Brain microvascular endothelial cell (primary cell): ENCODE measurements at regions not wholly inside any gene's neighbourhood (a gene's known extent, or its start where the extent isn't known, plus 50 kb on each side); places are given as distances from the start of the nearest gene placed in this dataset.
A peak's percentile ranks its signal among the peaks of the same experiment; 100 is the strongest.
"Not testable (repeated sequence)": the region's sequence is repeated elsewhere in the genome, so short reads cannot be mapped to it uniquely, and the experiment has no call there.

Source experiments
- DNase-seq: peaks from one replicate; pipeline ENCODE4 v3.0.0-alpha.2; 2020
- H3K27ac ChIP-seq: fragments of 250-450 bp; sonication (Bioruptor Pico); 2 replicates; pipeline ENCODE4 v1.5.1; 2020; ENCODE audit warnings: mild to moderate bottlenecking, moderate library complexity
- H3K27me3 ChIP-seq: fragments of 250-450 bp; sonication (Bioruptor Pico); replicated peaks from 2 replicates; pipeline ENCODE4 v1.5.1; 2020; ENCODE audit warnings: mild to moderate bottlenecking
- H3K36me3 ChIP-seq: fragments of 250-450 bp; sonication (Bioruptor Pico); replicated peaks from 2 replicates; pipeline ENCODE4 v1.5.1; 2020; ENCODE audit warnings: mild to moderate bottlenecking
- H3K4me3 ChIP-seq: 2 replicates; pipeline ENCODE4 v1.5.1; 2011; ENCODE audit warnings: low read depth, mild to moderate bottlenecking, control low read depth, low read length, moderate library complexity
- in situ Hi-C: cut with HindIII; loops from 2 replicates; pipeline ENCODE4 v1.10.0; 2017; ENCODE audit warnings: low sequenced_read_pairs, low pct_ligation_motif_present
- TF ChIP-seq, protein P1 (sequence below): IDR thresholded peaks from 2 replicates; pipeline ENCODE4 v1.5.1; 2011; ENCODE audit warnings: low read depth, mild to moderate bottlenecking, moderate library complexity, low read length, control low read depth, inconsistent platforms; ENCODE audit errors: missing control alignments

GRCh38 chr18:40159141-40160017 lies 1795.7 kb upstream of the PIK3C3 start:
- no peak overlapping the region for H3K4me3 ChIP-seq
- peak; percentile 46 for DNase-seq
- TF ChIP-seq, protein P1, sequence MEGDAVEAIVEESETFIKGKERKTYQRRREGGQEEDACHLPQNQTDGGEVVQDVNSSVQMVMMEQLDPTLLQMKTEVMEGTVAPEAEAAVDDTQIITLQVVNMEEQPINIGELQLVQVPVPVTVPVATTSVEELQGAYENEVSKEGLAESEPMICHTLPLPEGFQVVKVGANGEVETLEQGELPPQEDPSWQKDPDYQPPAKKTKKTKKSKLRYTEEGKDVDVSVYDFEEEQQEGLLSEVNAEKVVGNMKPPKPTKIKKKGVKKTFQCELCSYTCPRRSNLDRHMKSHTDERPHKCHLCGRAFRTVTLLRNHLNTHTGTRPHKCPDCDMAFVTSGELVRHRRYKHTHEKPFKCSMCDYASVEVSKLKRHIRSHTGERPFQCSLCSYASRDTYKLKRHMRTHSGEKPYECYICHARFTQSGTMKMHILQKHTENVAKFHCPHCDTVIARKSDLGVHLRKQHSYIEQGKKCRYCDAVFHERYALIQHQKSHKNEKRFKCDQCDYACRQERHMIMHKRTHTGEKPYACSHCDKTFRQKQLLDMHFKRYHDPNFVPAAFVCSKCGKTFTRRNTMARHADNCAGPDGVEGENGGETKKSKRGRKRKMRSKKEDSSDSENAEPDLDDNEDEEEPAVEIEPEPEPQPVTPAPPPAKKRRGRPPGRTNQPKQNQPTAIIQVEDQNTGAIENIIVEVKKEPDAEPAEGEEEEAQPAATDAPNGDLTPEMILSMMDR: peak; percentile 64
- in situ Hi-C loops: no loop called here
- H3K27me3 ChIP-seq: no peaks in the 10 kb centered on the region
- H3K27ac ChIP-seq: no peak overlapping the region
- H3K36me3 ChIP-seq: no peaks in the 10 kb centered on the region

DNA sequence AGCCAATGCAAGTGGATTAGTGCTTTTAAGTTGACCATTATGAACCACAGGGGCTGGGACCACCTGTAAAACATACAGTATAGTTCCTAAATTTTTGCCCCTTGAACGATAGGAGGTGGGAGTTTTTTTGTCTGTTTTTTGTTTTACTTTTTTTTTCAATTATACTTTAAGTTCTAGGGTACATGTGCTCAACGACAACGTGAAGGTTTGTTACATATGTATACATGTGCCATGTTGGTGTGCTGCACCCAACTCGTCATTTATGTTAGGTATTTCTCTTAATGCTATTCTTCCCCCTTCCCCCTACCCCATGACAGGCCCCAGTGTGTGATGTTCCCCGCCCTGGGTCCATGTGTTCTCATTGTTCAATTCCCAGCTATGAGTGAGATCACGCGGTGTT lies 1797.9 kb upstream of the PIK3C3 start:
- H3K27me3 ChIP-seq: no peaks in the 10 kb centered on the region
- in situ Hi-C loops: no loop called here
- TF ChIP-seq, protein P1: no peak

DNA sequence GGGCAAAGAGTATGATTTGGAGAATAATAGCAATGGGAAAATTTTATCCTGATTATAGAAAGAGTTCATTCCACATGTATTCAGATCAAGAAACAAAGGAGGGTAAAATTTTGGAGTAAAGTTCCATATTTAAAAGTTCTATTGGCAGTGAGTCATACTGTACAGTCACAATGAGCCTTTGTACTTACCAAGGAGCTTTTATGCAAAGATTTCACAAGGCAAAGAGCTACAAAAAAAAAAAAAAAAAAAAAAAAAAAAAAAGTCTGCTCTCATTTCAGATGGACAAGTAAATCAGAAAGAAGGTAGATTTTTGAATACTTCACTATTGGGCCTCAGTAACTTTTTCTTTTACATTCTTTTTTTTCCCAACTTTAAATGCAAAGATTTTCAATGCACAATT lies 1802.2 kb upstream of the PIK3C3 start:
- TF ChIP-seq, protein P1: no peak
- DNase-seq: no peak
- Histone ChIP-seq H3K36me3 (no peaks in the 10 kb centered on the region), H3K27ac (no peak overlapping the region), H3K4me3 (no peak overlapping the region), H3K27me3 (no peaks in the 10 kb centered on the region)
- in situ Hi-C loops: no loop called here

More for the DNA sequence above, 1797.9 kb upstream of the PIK3C3 start:
- Histone ChIP-seq H3K36me3 (no peaks in the 10 kb centered on the region), H3K4me3 (no peak overlapping the region), H3K27ac (no peak overlapping the region)
- no peak for DNase-seq

DNA sequence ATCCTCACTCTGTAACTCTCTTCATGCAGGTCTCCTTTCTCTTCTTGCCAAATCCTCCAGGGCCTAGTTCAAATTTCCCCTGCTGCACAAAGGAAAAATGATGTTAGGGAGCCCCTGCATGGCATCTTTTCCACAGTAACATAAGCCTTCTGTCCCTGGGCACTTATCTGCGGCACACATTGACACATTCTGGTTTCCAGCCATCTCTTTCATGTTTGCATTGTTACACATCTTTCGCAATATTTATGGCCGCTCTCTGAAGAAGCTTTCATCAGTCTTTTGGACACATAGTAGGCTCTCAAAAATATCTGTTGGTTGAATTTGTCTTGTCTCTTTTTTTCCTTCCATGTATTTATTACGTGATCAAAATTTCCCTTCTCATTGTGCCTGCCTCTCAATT lies 1806.1 kb upstream of the PIK3C3 start:
- Histone ChIP-seq H3K27me3 (no peaks in the 10 kb centered on the region), H3K4me3 (no peak overlapping the region), H3K27ac (no peak overlapping the region), H3K36me3 (no peaks in the 10 kb centered on the region)
- TF ChIP-seq, protein P1: no peak
- no peak for DNase-seq
- in situ Hi-C loops: no loop called here

- Histone ChIP-seq H3K27me3 (no peaks in the 10 kb centered on the region), H3K4me3 (no peak overlapping the region), H3K36me3 (no peaks in the 10 kb centered on the region), H3K27ac (no peak overlapping the region)
- no peak for DNase-seq
- in situ Hi-C loops: no loop called here
- TF ChIP-seq, protein P1: no peak
Measured at GRCh38 chr18:40133253-40133652, 1821.8 kb upstream of the PIK3C3 start.

- H3K27ac ChIP-seq, in situ Hi-C loops: not testable (repeated sequence)
Measured at GRCh38 chr18:40132438-40132837, 1822.6 kb upstream of the PIK3C3 start.

More at GRCh38 chr18:40132438-40132837, 1822.6 kb upstream of the PIK3C3 start:
- not testable (repeated sequence) for H3K4me3 ChIP-seq, H3K36me3 ChIP-seq, H3K27me3 ChIP-seq, DNase-seq
